H7 (cell line): ENCODE measurements at regions not wholly inside any gene's neighbourhood (a gene's known extent, or its start where the extent isn't known, plus 50 kb on each side); places are given as distances from the start of the nearest gene placed in this dataset.

Source experiments
- DNase-seq: peaks from one replicate; pipeline ENCODE4 v3.0.0; 2012
- H3K27me3 ChIP-seq: 2 replicates; pipeline ENCODE4 v1.6.0; 2011; ENCODE audit warnings: mild to moderate bottlenecking, low read length; ENCODE audit not compliant: control insufficient read depth, insufficient read depth
- H3K36me3 ChIP-seq: replicated peaks from 2 replicates; pipeline ENCODE4 v1.5.1; 2011; ENCODE audit warnings: low read length; ENCODE audit not compliant: control insufficient read depth, insufficient read depth
- H3K4me3 ChIP-seq: 2 replicates; pipeline ENCODE4 v1.5.1; 2011; ENCODE audit warnings: low read depth, mild to moderate bottlenecking, control low read depth, low read length, moderate library complexity; ENCODE audit not compliant: insufficient read depth

DNA sequence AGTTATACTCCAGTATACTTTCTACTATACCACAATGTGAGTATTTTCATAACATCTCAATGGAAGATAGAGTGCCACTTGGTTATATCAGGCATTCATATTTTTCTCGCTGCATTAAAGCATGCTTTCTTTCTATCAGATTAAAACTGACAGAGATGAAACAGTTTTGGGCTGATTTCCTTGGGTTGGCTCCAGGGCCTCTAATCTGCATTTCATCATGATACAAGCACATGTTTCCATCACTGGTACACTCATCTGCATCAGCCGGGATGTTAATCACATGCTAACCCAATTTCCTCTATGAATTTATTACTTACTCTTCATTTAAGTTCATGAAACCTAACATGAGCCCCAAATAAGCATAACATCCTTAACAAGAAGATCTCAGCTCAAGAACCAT, 289.0 kb upstream of the DAB1 start:
- H3K4me3 ChIP-seq = no peak overlapping the region
- no peak for DNase-seq
- no peaks in the 10 kb centered on the region for H3K36me3 ChIP-seq
- no peaks in the 10 kb centered on the region for H3K27me3 ChIP-seq

DNA sequence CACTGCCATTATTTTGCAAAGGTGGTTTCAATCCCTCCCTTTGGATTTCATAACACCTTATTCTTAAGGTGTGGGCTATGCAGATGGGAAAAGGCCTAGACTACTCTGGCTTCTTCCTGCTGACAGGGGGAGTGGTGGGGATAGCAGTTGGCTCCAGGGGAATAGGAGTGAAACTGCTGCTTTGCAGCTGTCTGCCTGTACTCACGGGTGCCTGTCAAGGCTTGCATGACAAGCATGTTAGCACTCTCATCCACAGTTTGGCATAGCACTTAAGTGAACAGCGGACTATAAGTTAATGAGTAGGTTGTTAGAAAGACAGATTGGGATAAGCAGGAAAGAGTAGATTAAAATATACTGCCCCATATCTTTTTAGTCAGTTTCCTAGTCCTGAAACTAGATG, 287.5 kb upstream of the DAB1 start:
- no peak for DNase-seq
- Histone ChIP-seq H3K27me3 (no peaks in the 10 kb centered on the region), H3K36me3 (no peaks in the 10 kb centered on the region), H3K4me3 (no peak overlapping the region)

DNA sequence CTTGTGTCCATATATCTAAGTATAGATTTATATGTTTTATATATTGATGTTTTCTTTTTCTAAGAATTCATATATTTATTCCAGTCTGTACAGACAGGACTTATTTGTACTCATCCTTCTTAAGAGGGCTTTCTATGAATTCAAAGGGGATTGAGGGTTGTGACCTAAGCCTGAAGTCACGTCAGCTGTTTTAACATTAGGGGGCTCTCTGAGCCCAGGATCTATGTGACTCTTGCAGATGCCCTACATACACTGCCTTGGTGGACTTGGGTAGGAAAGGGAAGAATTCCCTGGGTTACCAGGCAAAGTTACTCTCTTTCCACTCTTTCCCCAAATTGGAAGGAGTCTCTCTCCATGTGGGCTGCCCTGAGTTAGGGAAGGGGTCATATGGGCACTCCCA, 283.8 kb upstream of the DAB1 start:
- Histone ChIP-seq H3K27me3 (no peaks in the 10 kb centered on the region; the same call in 1 of the 2 replicates), H3K36me3 (no peaks in the 10 kb centered on the region), H3K4me3 (no peak overlapping the region)
- DNase-seq = no peak

- Histone ChIP-seq H3K36me3 (no peaks in the 10 kb centered on the region), H3K27me3 (no peaks in the 10 kb centered on the region; the same call in 1 of the 2 replicates), H3K4me3 (no peak overlapping the region)
- no peak for DNase-seq
Measured at GRCh38 chr1:57704811-57705210, 281.0 kb upstream of the DAB1 start.

DNA sequence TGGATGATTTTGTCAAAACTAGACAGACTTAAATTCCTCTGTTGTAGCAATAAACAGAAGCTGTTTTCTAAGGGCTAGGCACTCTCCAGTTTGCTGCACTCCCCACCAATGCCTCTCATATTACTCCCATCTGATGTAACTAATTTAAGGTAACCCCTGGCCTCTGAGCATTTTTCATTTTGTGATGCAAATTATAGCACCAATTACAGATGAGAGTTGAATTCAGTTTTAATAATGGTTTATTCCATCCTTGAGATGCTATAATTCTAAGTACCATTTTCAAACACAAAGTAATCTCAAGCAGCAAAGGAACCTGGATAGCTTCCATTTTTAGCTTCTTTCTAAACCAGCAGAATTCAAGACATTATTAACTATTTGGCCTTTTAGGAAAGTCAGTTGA, 280.4 kb upstream of the DAB1 start:
- H3K36me3 ChIP-seq = no peaks in the 10 kb centered on the region
- no peak for DNase-seq
- H3K27me3 ChIP-seq = no peaks in the 10 kb centered on the region; the same call in 1 of the 2 replicates
- H3K4me3 ChIP-seq = no peak overlapping the region

DNA sequence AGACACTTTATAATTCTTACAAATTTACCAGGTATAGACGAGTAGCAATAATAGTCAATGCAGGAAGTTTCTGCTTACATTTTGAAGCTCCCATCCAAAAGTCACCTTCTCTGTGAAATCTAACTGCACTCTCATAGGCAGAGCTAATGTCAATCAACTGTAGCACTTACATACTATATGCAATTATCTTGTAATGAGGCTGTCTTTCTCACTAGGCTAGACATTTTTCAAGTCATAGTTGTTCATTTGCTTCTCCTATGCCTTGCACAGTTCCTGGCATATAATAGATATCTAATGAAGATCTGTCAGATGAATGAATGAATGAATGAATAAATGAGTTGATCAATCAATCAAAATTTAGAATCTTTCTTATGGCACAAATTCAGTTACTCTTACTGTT, 273.0 kb upstream of the DAB1 start:
- Histone ChIP-seq H3K36me3 (no peaks in the 10 kb centered on the region), H3K27me3 (no peaks in the 10 kb centered on the region), H3K4me3 (no peak overlapping the region)
- no peak for DNase-seq

- Histone ChIP-seq H3K27me3 (no peaks in the 10 kb centered on the region), H3K4me3 (no peak overlapping the region)
- DNase-seq = no peak
Measured at GRCh38 chr1:57696043-57696442, 272.2 kb upstream of the DAB1 start.

DNA sequence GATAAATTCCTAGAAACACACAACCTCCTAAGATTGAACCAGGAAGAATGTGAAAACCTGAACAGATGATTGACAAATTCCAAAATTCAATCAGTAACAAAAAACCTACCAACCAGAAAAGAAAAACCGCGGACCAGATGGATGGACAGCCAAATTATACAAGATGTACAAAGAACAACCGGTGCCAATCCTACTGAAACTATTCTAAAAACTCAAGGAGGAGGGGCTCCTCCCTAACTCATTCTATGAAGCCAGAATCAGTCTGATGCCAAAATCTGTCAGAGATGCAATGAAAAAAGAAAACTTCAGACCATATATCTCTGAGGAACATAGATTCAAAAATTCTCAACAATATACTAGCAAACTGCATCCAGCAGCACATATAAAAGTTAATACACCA, 262.4 kb upstream of the DAB1 start:
- peaks cover 3% of the 10 kb centered on the region; the same call in 1 of the 2 replicates for H3K27me3 ChIP-seq
- H3K4me3 ChIP-seq = no peak overlapping the region
- DNase-seq = no peak
- H3K36me3 ChIP-seq = no peaks in the 10 kb centered on the region

More at GRCh38 chr1:57696043-57696442, 272.2 kb upstream of the DAB1 start:
- H3K36me3 ChIP-seq = no peaks in the 10 kb centered on the region

DNA sequence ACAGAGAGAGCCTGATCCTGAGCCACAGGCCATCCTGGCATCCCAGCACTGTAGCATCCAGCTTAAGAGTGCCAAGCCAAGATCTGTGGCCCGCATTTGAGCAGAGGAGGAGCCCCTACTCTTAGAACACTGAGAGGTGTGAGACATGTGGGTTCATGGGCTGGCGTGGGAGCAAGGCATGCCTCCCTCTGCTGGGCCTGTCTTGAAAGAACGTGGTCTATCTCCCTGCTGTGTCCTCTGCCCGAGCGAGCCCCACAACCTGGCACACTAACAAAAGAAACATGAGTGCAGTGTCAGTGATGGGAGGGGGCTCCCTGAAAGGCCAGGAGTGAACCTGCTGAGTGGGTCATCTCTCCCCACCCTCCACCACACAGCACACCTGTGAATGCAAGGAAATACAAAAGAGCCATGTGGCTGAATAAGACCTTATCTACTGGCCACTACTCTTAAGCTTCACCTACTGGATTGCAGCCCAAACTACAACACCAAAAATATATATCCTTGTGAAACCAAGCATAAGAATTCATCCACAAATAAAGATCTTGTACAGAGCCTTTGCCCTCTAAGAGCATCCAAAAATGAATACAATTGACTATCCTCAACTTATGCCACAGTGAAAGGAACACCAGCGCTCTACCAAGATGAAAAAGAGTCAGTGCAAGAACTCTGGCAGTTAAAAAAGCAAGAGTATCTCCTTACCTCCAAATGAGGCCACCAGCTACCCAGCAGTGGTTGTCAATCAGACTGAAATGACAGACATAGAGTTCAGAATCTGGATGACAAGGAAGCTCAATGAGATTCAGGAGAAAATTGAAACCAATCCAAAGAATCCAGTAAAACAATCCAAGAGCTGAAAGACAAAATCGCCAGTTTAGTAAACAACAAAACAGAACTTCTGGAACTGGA, 259.4 kb upstream of the DAB1 start:
- H3K27me3 ChIP-seq = peaks cover 9% of the 10 kb centered on the region; the same call in 1 of the 2 replicates
- H3K4me3 ChIP-seq = no peak overlapping the region
- DNase-seq = no peak
- H3K36me3 ChIP-seq = no peaks in the 10 kb centered on the region

- no peak for DNase-seq
- Histone ChIP-seq H3K36me3 (no peaks in the 10 kb centered on the region), H3K4me3 (no peak overlapping the region), H3K27me3 (peaks cover 25% of the 10 kb centered on the region; the same call in 1 of the 2 replicates)
Measured at GRCh38 chr1:57678138-57678537, 254.3 kb upstream of the DAB1 start.

DNA sequence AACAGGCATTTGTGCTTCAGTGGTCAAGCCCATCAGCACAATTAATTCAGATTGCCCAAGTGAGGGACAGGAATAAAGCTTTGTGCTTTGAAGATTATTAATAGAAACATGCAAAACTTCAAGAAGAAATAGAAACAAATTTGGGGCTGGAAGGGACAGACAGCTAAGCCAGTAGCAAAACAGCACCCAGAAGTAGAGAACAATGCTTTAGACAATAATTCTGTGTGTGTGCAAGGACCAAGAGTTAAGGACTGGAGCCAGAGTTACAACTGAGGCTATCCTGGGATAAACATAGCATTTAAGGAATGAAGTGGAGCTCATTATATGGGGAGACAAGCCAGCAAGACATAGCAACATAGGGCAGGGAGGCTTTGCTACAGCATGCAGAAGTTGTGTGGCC, 251.9 kb upstream of the DAB1 start:
- DNase-seq = no peak
- Histone ChIP-seq H3K27me3 (peaks cover 22% of the 10 kb centered on the region; the same call in 1 of the 2 replicates), H3K36me3 (no peaks in the 10 kb centered on the region), H3K4me3 (no peak overlapping the region)

DNA sequence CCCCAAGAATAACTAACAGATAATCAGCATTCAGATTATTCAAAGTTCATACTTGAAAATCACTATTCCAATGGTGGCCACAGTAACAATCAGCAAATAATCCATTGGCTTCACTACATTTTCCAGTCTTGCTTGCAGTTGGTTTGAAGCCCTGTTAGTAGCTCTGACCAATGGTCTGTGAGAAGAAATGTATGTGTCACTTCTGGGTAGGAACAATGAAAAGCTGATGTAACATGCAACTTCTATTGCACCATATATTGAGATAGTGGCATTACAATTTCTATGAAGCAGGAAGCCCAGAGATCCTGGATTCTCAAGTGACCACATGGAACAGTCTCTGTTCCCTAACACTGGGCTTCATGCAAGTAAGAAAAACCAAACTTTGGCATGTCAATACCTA, 250.9 kb upstream of the DAB1 start:
- H3K27me3 ChIP-seq = peaks cover 20% of the 10 kb centered on the region; the same call in 1 of the 2 replicates
- H3K36me3 ChIP-seq = no peaks in the 10 kb centered on the region
- DNase-seq = no peak
- no peak overlapping the region for H3K4me3 ChIP-seq

DNA sequence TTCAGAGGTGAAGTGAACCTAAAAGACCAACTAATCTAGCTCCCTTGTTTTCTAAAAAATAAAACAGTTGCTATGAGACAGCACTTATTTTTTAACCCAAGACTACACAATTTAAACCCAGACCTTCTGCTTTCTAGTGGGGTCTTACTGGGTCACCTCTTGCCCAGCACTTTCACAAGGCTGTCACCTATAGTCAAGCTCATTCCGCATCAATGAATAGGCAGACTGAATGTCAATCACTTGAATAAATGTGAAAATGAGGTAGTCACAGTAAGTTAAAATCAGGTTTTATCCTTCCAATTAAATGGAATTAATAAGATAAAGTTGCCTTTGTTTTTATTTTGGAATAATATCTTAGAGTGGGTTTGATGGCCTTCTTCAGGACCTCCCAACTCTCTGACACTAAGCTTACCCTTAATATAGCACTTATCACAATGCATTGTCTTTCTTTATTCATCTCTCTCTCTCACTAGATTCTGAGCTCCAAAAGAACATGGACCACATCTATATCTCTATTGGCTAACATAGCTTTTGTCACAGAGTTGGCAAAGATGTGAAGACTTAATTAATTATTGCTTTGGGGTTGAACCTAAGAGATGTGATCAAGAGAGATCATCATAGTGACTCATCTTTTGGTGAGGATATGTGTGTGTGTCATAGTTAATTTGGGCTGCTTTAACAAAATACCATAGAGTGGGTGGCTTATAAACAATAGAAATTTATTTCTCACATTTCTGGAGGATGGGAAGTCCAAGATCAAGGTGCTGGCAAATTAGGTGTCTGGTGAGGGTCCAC, 248.7 kb upstream of the DAB1 start:
- no peak overlapping the region for H3K4me3 ChIP-seq
- H3K27me3 ChIP-seq = peaks cover 15% of the 10 kb centered on the region; the same call in 1 of the 2 replicates
- no peak for DNase-seq
- no peaks in the 10 kb centered on the region for H3K36me3 ChIP-seq

- Histone ChIP-seq H3K4me3 (no peak overlapping the region), H3K27me3 (peaks cover 10% of the 10 kb centered on the region; the same call in 1 of the 2 replicates), H3K36me3 (no peaks in the 10 kb centered on the region)
- DNase-seq = no peak
Measured at GRCh38 chr1:57671750-57672149, 247.9 kb upstream of the DAB1 start.

- Histone ChIP-seq H3K4me3 (no peak overlapping the region), H3K27me3 (no peaks in the 10 kb centered on the region), H3K36me3 (no peaks in the 10 kb centered on the region)
- DNase-seq = no peak
Measured at GRCh38 chr1:57659804-57660203, 235.9 kb upstream of the DAB1 start.
